Heart left ventricle (tissue), 16 donors: ENCODE measurements at regions not wholly inside any gene's neighbourhood (a gene's known extent, or its start where the extent isn't known, plus 50 kb on each side); places are given as distances from the start of the nearest gene placed in this dataset.

Experiments
- ATAC-seq, 4 donors: fragments of 200-7000 bp; cut with Tn5 transposase; one replicate each; pipeline ENCODE4 v1.9.1; 2020 to 2022; ENCODE audit warnings: moderate library complexity in 4 of 4, mild to moderate bottlenecking in 3 of 4, moderate number of reproducible peaks in 1 of 4
- DNase-seq, 5 donors: peaks; one replicate each; pipeline ENCODE4 v3.0.0-alpha.2; 2020
- H3K27ac ChIP-seq, 12 donors: fragments of 200-600 bp; sonication (generic) in 4 of 12; one replicate each; pipeline versions ENCODE4 v1.5.0 to v1.8.0; 2016 to 2022; ENCODE audit warnings: mild to moderate bottlenecking in 2 of 12
- H3K27me3 ChIP-seq, 9 donors: fragments of 200-600 bp; sonication (generic) in 2 of 9; one replicate each; pipeline versions ENCODE4 v1.5.1 to v1.8.0; 2016 to 2022; ENCODE audit warnings: mild to moderate bottlenecking in 3 of 9
- H3K36me3 ChIP-seq, 9 donors: fragments of 200-600 bp; sonication (generic) in 2 of 9; one replicate each; pipeline versions ENCODE4 v1.5.0 to v1.8.0; 2018 to 2022; ENCODE audit warnings: mild to moderate bottlenecking in 2 of 9
- H3K4me1 ChIP-seq, 12 donors: fragments of 200-600 bp; sonication (generic) in 4 of 12; one replicate each; pipeline versions ENCODE4 v1.5.0 to v1.8.0; 2016 to 2022; ENCODE audit warnings: mild to moderate bottlenecking in 3 of 12
- H3K4me3 ChIP-seq, 12 donors: fragments of 200-600 bp; sonication (generic) in 4 of 12; one replicate each; pipeline versions ENCODE4 v1.5.0 to v1.8.0; 2017 to 2022; ENCODE audit warnings: mild to moderate bottlenecking in 9 of 12, moderate library complexity in 4 of 12
- H3K9me3 ChIP-seq, 12 donors: fragments of 200-600 bp; sonication (generic) in 4 of 12; one replicate each; pipeline versions ENCODE4 v1.5.0 to v1.8.0; 2016 to 2022; ENCODE audit warnings: mild to moderate bottlenecking in 1 of 12
- POLR2A ChIP-seq, 2 donors: fragments of 450-650 bp; IDR thresholded peaks; one replicate each; pipeline ENCODE4 v1.6.1; 2017; ENCODE audit warnings: antibody characterized with exemption in 2 of 2, mild to moderate bottlenecking in 2 of 2, moderate library complexity in 2 of 2
- WGBS, 4 donors: extraction: QIAGEN DNeasy Blood & Tissue Kit in 2 of 4; methylation state at CpG; one replicate each; pipeline versions ENCODE4 v1.1.5 to v1.1.7; 2013 to 2018; 5-methylcytosine and 5-hydroxymethylcytosine counted together
- intact Hi-C, 10 donors: fragments of 100-400 bp; cut with DNase I; formaldehyde crosslinking; loops; one replicate each; pipeline versions ENCODE4 v1.11.1 to v1.14.2; 2022
- TF ChIP-seq, protein P1 (sequence below), 12 donors: fragments of 200-600 bp; sonication (generic) in 4 of 12; IDR thresholded peaks; one replicate each; pipeline versions ENCODE4 v1.5.0 to v1.8.0; 2018 to 2022; ENCODE audit warnings: antibody characterized with exemption in 12 of 12, mild to moderate bottlenecking in 5 of 12
- donor health status: ischemic (EF 13 %, LVEDD 7.1; RV severe dilation, severe dysfunction).
- donor health status: healthy with polysubstance abuse.
- donor health status: DM: no; HTN: yes; CAD: no.
- donor health status: DM: no; HTN: no; CAD: no.
- donor health status: ischemic (EF 25% LVEDD 6.9; RV normal size, moderate dysfunction).
- donor health status: ischemic (EF 25% LVEDD 5.7; RV mildly dilated, moderate dysfunction).
- donor health status: healthy.
- donor health status: DM: yes; HTN: yes; CAD: no.
- donor health status: ischemic (EF 35%, LVEDD 5.7; RV mildly dilated, moderate dysfunction).
- donor health status: nonischemic (EF 11% LVEDD 7.7; RV severe dilation, severe dysfunction).
- donor health status: DM: yes; HTN: yes; CAD: no.
- donor health status: PGD.
- donor health status: ischemic (EF 29% LVEDD 5.4; RV normal size, mild dysfunction).
- donor health status: nonischemic (EF 23%, LVEDD 6.1; RV moderate dilation, normal function).

DNA sequence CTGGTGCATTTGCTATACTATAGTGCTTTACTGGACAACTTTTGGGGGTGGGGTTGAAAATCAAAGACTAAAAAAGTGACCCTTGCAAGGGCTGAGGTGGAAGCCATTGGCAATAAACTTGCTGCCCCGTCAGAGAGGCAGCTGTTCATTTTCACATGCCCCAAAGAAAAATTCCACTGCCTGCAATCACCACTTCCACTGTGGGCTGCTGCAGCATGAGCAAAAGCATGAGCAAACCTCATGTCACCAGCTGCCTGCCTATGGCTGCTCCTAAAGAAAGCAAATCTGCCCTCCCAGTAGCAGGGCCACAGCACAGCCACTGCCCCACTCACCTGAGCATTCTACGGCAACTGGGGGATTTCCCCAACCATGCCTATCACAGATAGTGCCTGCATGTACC is 290.0 kb downstream of the PAX1 start:
- no peaks in the 10 kb centered on the region for H3K27me3 ChIP-seq
- H3K4me3 ChIP-seq = no peak overlapping the region
- no peak overlapping the region for H3K27ac ChIP-seq
- intact Hi-C loops = no loop called here
- H3K4me1 ChIP-seq = no peaks in the 10 kb centered on the region
- DNase-seq = no peak
- H3K9me3 ChIP-seq = no peaks in the 10 kb centered on the region
- TF ChIP-seq POLR2A (IDR thresholded peaks at IDR 0.05) = no peak
- TF ChIP-seq, protein P1, sequence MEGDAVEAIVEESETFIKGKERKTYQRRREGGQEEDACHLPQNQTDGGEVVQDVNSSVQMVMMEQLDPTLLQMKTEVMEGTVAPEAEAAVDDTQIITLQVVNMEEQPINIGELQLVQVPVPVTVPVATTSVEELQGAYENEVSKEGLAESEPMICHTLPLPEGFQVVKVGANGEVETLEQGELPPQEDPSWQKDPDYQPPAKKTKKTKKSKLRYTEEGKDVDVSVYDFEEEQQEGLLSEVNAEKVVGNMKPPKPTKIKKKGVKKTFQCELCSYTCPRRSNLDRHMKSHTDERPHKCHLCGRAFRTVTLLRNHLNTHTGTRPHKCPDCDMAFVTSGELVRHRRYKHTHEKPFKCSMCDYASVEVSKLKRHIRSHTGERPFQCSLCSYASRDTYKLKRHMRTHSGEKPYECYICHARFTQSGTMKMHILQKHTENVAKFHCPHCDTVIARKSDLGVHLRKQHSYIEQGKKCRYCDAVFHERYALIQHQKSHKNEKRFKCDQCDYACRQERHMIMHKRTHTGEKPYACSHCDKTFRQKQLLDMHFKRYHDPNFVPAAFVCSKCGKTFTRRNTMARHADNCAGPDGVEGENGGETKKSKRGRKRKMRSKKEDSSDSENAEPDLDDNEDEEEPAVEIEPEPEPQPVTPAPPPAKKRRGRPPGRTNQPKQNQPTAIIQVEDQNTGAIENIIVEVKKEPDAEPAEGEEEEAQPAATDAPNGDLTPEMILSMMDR (IDR thresholded peaks at IDR 0.05) = no peak
- ATAC-seq = no peak
- WGBS, 4 donors = 60 to 86% (median 64%) methylated on average over 2 of the region's 2 CpGs
- no peaks in the 10 kb centered on the region for H3K36me3 ChIP-seq

DNA sequence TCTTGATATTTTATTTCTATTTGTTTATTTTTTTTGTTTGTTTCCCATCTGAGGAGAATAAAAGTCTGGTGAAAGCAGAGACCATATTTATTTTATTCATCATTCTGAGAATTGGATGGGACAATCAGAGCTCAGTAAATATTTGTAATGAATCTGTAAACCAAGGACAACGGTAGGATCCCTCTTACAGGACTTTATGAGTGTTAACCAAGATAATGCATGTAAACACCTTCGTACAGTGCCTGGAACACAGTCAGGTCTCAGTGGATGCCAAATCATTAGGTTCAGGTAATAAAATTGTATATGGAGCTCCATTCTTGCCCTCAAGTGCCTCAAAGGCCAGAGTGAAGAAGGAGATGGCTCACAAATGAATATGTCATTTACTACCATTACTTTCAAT is 288.7 kb downstream of the PAX1 start:
- 75 to 88% (median 82%) methylated on average over 2 of the region's 2 CpGs for WGBS, 4 donors
- Histone ChIP-seq H3K36me3 (no peaks in the 10 kb centered on the region), H3K27ac (no peak overlapping the region), H3K4me1 (no peaks in the 10 kb centered on the region), H3K4me3 (no peak overlapping the region), H3K9me3 (no peaks in the 10 kb centered on the region), H3K27me3 (no peaks in the 10 kb centered on the region)
- ATAC-seq (no peak), DNase-seq (no peak)
- intact Hi-C loops = no loop called here
- TF ChIP-seq POLR2A (IDR thresholded peaks at IDR 0.05) = no peak
- TF ChIP-seq, protein P1 (IDR thresholded peaks at IDR 0.05) = no peak

DNA sequence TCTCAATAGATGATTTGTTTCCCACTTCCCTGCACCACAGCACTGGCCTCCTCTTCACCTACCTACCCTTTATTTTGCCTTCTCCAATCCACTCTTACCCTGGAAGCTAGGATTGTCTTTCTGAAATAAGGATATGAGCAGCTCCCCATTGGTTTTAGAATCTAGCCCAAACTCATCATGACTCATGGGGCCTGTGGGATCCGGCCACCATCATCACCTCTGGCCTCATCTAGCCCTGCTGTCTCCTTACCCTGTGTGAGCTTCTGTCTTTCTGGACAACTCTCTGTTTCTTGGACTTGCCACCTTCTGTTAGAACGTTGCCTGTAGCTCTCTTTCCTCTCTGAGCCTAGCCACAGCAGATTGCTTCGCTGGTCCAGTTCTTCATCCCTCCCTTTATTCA is 277.1 kb downstream of the PAX1 start:
- no peak for TF ChIP-seq POLR2A (IDR thresholded peaks at IDR 0.05)
- TF ChIP-seq, protein P1 (IDR thresholded peaks at IDR 0.05) = no peak

DNA sequence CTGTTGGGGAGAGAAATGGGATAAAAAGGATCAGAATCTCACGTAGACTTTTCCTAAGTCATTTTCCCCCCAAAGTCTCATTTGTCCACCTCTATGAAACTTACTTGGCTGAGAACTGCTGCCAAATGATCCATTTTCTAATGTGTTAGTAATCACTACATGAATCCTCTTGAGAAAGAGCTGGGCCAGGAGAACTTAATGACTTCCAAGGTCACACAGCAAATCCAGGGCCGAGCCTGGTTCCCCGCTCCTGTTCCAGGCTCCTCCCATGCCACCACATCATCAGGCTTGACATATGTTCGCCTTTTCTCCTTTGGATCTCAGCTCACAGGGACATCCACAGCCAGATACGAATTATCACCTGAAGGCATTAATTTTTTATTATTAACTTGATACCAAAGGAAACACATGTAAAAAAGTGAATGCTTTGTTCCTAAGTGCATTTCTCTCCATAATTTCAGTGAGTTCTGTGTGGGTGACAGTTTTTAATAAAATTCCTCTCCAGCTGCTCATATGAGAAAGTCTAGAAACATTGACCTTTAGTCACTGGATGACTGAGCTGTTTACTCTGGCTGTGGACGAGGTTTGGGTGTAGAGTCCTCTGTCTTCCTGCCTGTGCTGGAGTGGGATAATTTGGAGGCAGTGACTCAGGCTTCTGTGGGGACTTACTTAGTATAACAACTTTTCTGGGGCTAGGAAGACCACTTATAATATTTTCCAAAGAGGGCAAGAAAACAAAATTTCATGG is 276.3 kb downstream of the PAX1 start:
- Histone ChIP-seq H3K36me3 (no peaks in the 10 kb centered on the region), H3K27ac (peak overlapping the region in 6 of 12 donors; percentile 30 to 52 (median 43)), H3K4me3 (no peak overlapping the region), H3K9me3 (no peaks in the 10 kb centered on the region), H3K27me3 (no peaks in the 10 kb centered on the region), H3K4me1 (peaks cover 0 to 14% (median 0%) of the 10 kb centered on the region in 12 donors)
- ATAC-seq (peak; percentile 69 to 94 (median 88)), DNase-seq (peak in 2 of 5 donors; percentile 28 to 42)
- intact Hi-C loops = no loop called here
- WGBS, 4 donors = 54 to 71% (median 66%) methylated on average over 6 of the region's 6 CpGs
- TF ChIP-seq, protein P1 (IDR thresholded peaks at IDR 0.05) = no peak
- TF ChIP-seq POLR2A (IDR thresholded peaks at IDR 0.05) = no peak

More for the DNA sequence above, 277.1 kb downstream of the PAX1 start:
- Histone ChIP-seq H3K9me3 (no peaks in the 10 kb centered on the region), H3K4me1 (peaks cover 0 to 14% (median 0%) of the 10 kb centered on the region in 12 donors), H3K36me3 (no peaks in the 10 kb centered on the region), H3K4me3 (no peak overlapping the region), H3K27ac (peak overlapping the region in 4 of 12 donors; percentile 26 to 34 (median 30)), H3K27me3 (no peaks in the 10 kb centered on the region)
- WGBS, 4 donors = 58 to 72% (median 63%) methylated on average over 3 of the region's 3 CpGs
- intact Hi-C loops = no loop called here
- no peak for DNase-seq
- peak in 1 of 4 donors; percentile 66 for ATAC-seq
